ENCODE measurements at regions not wholly inside any gene's neighbourhood (a gene's known extent, or its start where the extent isn't known, plus 50 kb on each side); places are given as distances from the start of the nearest gene placed in this dataset.

GRCh38 chr3:140857993-140858392 lies 83.6 kb upstream of the SLC25A36 start:
- H3K27me3 ChIP-seq (ENCODE audit: insufficient read depth, low read length, poor library complexity) = peaks cover 6% of the 10 kb centered on the region
- no peak overlapping the region for H3K4me2 ChIP-seq (ENCODE audit: insufficient read depth, low read length)
- no peak overlapping the region for H2AFZ ChIP-seq (ENCODE audit: low read depth, low read length)
- no peaks in the 10 kb centered on the region for H4K20me1 ChIP-seq (ENCODE audit: insufficient read depth, low read length)
- H3K9me3 ChIP-seq (ENCODE audit: insufficient read depth, low read length, severe bottlenecking) = no peaks in the 10 kb centered on the region
- no peak for TF ChIP-seq EZH2 (IDR thresholded peaks at IDR 0.05; ENCODE audit: borderline replicate concordance, low read depth, low read length, severe bottlenecking)
- TF ChIP-seq, protein P1, sequence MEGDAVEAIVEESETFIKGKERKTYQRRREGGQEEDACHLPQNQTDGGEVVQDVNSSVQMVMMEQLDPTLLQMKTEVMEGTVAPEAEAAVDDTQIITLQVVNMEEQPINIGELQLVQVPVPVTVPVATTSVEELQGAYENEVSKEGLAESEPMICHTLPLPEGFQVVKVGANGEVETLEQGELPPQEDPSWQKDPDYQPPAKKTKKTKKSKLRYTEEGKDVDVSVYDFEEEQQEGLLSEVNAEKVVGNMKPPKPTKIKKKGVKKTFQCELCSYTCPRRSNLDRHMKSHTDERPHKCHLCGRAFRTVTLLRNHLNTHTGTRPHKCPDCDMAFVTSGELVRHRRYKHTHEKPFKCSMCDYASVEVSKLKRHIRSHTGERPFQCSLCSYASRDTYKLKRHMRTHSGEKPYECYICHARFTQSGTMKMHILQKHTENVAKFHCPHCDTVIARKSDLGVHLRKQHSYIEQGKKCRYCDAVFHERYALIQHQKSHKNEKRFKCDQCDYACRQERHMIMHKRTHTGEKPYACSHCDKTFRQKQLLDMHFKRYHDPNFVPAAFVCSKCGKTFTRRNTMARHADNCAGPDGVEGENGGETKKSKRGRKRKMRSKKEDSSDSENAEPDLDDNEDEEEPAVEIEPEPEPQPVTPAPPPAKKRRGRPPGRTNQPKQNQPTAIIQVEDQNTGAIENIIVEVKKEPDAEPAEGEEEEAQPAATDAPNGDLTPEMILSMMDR (IDR thresholded peaks at IDR 0.05; ENCODE audit: borderline replicate concordance, extremely low read depth, low read length, poor library complexity, severe bottlenecking) = no peak
- H3K36me3 ChIP-seq (ENCODE audit: insufficient read depth, low read length) = no peaks in the 10 kb centered on the region
- H3K4me1 ChIP-seq (ENCODE audit: insufficient read depth, low read length) = no peaks in the 10 kb centered on the region
- no peak overlapping the region for H3K4me3 ChIP-seq (ENCODE audit: low read depth in 1 of 2, low read length in 2 of 2)
- no peak overlapping the region for H3K9ac ChIP-seq (ENCODE audit: low read depth, low read length)
- no peaks in the 10 kb centered on the region for H3K79me2 ChIP-seq (ENCODE audit: insufficient read depth, low read length)
- ATAC-seq (ENCODE audit: insufficient read depth, low read depth) (no peak), DNase-seq (no peak)
- no peak overlapping the region for H3K27ac ChIP-seq (ENCODE audit: low read length)

DNA sequence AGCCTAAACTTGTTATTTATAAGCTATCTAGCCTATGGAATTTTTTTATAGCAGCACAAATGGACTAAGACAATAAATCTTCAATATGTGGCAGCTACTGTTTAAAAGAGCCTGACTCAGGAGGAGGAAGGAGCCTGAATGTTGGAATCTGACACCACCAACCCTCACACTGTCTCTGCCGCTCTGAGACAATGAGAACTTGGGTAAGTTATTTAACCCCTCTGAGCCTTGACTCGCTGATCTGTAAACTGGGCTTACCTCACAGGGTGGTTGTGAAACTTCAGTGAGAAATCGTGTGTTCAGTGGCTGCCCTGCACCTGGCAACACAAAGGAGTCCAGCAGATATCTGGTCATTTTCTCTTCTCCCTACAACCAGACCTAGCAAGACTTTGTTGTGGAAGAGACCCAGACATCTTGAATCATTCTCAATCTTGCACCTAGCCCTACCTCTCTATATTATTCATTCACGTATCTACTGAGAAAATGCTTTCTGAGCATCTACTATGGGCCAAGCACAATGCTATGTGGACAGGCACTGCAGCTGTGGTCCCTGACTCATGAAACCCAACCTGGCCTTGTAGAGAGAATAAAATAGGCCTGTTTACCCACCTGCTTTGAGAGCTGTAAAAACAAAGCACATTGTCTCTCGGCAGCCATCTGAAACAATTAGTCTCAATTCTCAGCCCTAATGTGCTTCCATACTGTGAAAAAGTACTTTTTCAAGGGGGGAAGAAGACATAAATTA lies 81.9 kb upstream of the SLC25A36 start:
- H2AFZ ChIP-seq (ENCODE audit: low read depth, low read length) = no peak overlapping the region
- H4K20me1 ChIP-seq (ENCODE audit: insufficient read depth, low read length) = no peaks in the 10 kb centered on the region
- no peak overlapping the region for H3K9ac ChIP-seq (ENCODE audit: low read depth, low read length)
- TF ChIP-seq EZH2 (IDR thresholded peaks at IDR 0.05; ENCODE audit: borderline replicate concordance, low read depth, low read length, severe bottlenecking) = no peak
- TF ChIP-seq, protein P1 (IDR thresholded peaks at IDR 0.05; ENCODE audit: borderline replicate concordance, extremely low read depth, low read length, poor library complexity, severe bottlenecking) = no peak
- H3K4me2 ChIP-seq (ENCODE audit: insufficient read depth, low read length) = no peak overlapping the region
- DNase-seq (no peak), ATAC-seq (ENCODE audit: insufficient read depth, low read depth) (no peak)
- peaks cover 2% of the 10 kb centered on the region for H3K27me3 ChIP-seq (ENCODE audit: insufficient read depth, low read length, poor library complexity)
- H3K4me3 ChIP-seq (ENCODE audit: low read depth in 1 of 2, low read length in 2 of 2) = no peak overlapping the region
- no peaks in the 10 kb centered on the region for H3K9me3 ChIP-seq (ENCODE audit: insufficient read depth, low read length, severe bottlenecking)
- no peaks in the 10 kb centered on the region for H3K4me1 ChIP-seq (ENCODE audit: insufficient read depth, low read length)
- no peak overlapping the region for H3K27ac ChIP-seq (ENCODE audit: low read length)
- H3K36me3 ChIP-seq (ENCODE audit: insufficient read depth, low read length) = no peaks in the 10 kb centered on the region
- H3K79me2 ChIP-seq (ENCODE audit: insufficient read depth, low read length) = no peaks in the 10 kb centered on the region

DNA sequence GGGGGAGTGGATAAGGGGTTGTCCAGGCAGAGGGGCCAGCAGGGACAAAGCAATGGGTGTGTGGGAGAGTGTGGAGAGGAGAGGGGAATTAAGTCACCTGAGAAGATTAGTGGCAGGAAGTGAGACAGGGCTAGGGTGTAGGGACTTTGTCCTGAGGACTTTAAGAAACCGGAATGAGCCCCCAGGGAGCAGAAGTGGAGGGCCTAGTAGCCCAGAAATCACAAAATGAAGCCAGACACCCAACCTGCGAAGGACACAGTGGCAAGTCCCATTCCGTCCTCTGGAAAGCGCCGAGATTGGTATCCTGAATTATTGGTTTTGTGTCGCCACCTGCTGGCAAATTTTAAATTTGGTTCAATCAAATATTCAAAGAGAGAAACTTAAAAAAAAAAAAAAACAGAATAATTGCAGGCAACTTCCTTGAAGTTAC lies 78.0 kb upstream of the SLC25A36 start:
- Histone ChIP-seq H3K4me3 (ENCODE audit: low read depth in 1 of 2, low read length in 2 of 2) (no peak overlapping the region), H3K9ac (ENCODE audit: low read depth, low read length) (no peak overlapping the region), H3K27ac (ENCODE audit: low read length) (no peak overlapping the region), H2AFZ (ENCODE audit: low read depth, low read length) (no peak overlapping the region), H3K4me2 (ENCODE audit: insufficient read depth, low read length) (no peak overlapping the region), H3K9me3 (ENCODE audit: insufficient read depth, low read length, severe bottlenecking) (no peaks in the 10 kb centered on the region), H3K36me3 (ENCODE audit: insufficient read depth, low read length) (no peaks in the 10 kb centered on the region), H3K27me3 (ENCODE audit: insufficient read depth, low read length, poor library complexity) (no peaks in the 10 kb centered on the region), H4K20me1 (ENCODE audit: insufficient read depth, low read length) (no peaks in the 10 kb centered on the region), H3K79me2 (ENCODE audit: insufficient read depth, low read length) (no peaks in the 10 kb centered on the region), H3K4me1 (ENCODE audit: insufficient read depth, low read length) (no peaks in the 10 kb centered on the region)
- DNase-seq (peak; percentile 53), ATAC-seq (ENCODE audit: insufficient read depth, low read depth) (peak; percentile 66)
- TF ChIP-seq EZH2 (IDR thresholded peaks at IDR 0.05; ENCODE audit: borderline replicate concordance, low read depth, low read length, severe bottlenecking) = no peak
- TF ChIP-seq, protein P1 (IDR thresholded peaks at IDR 0.05; ENCODE audit: borderline replicate concordance, extremely low read depth, low read length, poor library complexity, severe bottlenecking) = peak; percentile 57

Data from DND-41 (cell line).